GM23248 (cell line): ENCODE measurements at regions not wholly inside any gene's neighbourhood (a gene's known extent, or its start where the extent isn't known, plus 50 kb on each side); places are given as distances from the start of the nearest gene placed in this dataset.

Experiments used
- EZH2 ChIP-seq: fragments of 200-600 bp; sonication (generic); IDR thresholded peaks from 2 replicates; pipeline ENCODE4 v1.6.1; 2018; ENCODE audit warnings: antibody characterized with exemption, mild to moderate bottlenecking; ENCODE audit not compliant: insufficient read depth, poor library complexity, severe bottlenecking
- EZH2phosphoT487 ChIP-seq: fragments of 200-600 bp; sonication (generic); IDR thresholded peaks from 2 replicates; pipeline ENCODE4 v1.6.1; 2018; ENCODE audit warnings: antibody characterized with exemption, moderate library complexity, mild to moderate bottlenecking, low read depth; ENCODE audit not compliant: insufficient read depth

GRCh38 chr4:92031825-92032224, 271.9 kb upstream of the GRID2 start:
- no peak for TF ChIP-seq EZH2
- TF ChIP-seq EZH2phosphoT487, result no peak
